Astrocyte (in vitro differentiated cells and primary cell): ENCODE measurements at regions not wholly inside any gene's neighbourhood (a gene's known extent, or its start where the extent isn't known, plus 50 kb on each side); places are given as distances from the start of the nearest gene placed in this dataset.

Experiments
- EZH2 ChIP-seq: IDR thresholded peaks from 2 replicates; pipeline ENCODE4 v1.6.1; 2012; ENCODE audit warnings: mild to moderate bottlenecking, low read length, inconsistent platforms; ENCODE audit not compliant: insufficient read depth
- TF ChIP-seq, protein P1 (sequence below): IDR thresholded peaks from 2 replicates; pipeline ENCODE4 v1.5.1; 2011; ENCODE audit warnings: low read depth, mild to moderate bottlenecking, inconsistent platforms, low read length, moderate library complexity; ENCODE audit not compliant: insufficient read depth

DNA sequence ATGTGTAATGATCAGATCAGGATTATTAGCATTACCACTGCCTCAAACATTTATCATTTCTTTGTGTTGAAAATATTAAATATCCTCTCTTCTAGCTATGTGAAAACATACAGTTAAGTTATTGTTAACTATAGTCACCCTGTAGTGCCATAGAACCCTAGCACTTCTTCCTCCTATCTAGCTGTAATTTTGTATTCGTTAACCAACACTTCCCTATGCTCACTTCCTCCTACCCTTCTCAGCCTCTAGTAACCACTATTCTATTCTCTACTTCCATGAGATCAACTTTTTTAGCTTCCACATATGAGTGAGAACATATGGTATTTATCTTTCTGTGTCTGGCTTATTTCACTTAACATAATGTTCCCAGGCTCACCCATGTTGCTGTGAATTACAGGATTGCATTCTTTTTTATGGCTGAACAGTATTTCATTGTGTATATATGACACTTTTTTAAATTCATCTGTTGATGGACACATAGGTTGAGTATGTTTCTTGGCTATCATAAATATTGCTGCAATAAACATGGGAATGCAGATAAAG lies 132.7 kb upstream of the RHOBTB1 start:
- TF ChIP-seq, protein P1, sequence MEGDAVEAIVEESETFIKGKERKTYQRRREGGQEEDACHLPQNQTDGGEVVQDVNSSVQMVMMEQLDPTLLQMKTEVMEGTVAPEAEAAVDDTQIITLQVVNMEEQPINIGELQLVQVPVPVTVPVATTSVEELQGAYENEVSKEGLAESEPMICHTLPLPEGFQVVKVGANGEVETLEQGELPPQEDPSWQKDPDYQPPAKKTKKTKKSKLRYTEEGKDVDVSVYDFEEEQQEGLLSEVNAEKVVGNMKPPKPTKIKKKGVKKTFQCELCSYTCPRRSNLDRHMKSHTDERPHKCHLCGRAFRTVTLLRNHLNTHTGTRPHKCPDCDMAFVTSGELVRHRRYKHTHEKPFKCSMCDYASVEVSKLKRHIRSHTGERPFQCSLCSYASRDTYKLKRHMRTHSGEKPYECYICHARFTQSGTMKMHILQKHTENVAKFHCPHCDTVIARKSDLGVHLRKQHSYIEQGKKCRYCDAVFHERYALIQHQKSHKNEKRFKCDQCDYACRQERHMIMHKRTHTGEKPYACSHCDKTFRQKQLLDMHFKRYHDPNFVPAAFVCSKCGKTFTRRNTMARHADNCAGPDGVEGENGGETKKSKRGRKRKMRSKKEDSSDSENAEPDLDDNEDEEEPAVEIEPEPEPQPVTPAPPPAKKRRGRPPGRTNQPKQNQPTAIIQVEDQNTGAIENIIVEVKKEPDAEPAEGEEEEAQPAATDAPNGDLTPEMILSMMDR, result no peak
- TF ChIP-seq EZH2, result no peak
